SK-N-SH (cell line): ENCODE measurements at regions not wholly inside any gene's neighbourhood (a gene's known extent, or its start where the extent isn't known, plus 50 kb on each side); places are given as distances from the start of the nearest gene placed in this dataset.

Experiments
- CHD2 ChIP-seq: fragments of 150-350 bp; IDR thresholded peaks from 2 replicates; pipeline ENCODE4 v1.6.1; 2018; ENCODE audit warnings: low read length; ENCODE audit not compliant: partially characterized antibody
- EP300 ChIP-seq, 2 experiments: IDR thresholded peaks; 2 replicates each; pipeline versions ENCODE4 v1.4.0 to v1.6.1; 2012; ENCODE audit warnings: borderline replicate concordance in 1 of 2, low read depth in 1 of 2, low read length in 1 of 2
- FOXJ3 ChIP-seq: sonication (generic); formaldehyde crosslinking; IDR thresholded peaks from 2 replicates; pipeline ENCODE4 v1.5.1; 2020; ENCODE audit warnings: mild to moderate bottlenecking, missing genetic modification reagents
- GATA2 ChIP-seq: sonication (generic); formaldehyde crosslinking; IDR thresholded peaks from 2 replicates; pipeline ENCODE4 v1.5.0; 2020; ENCODE audit warnings: mild to moderate bottlenecking, missing genetic modification reagents
- TF ChIP-seq, protein P1 (sequence below): fragments of 200-600 bp; sonication (generic); IDR thresholded peaks from 2 replicates; pipeline ENCODE4 v1.6.1; 2017; ENCODE audit warnings: antibody characterized with exemption, mild to moderate bottlenecking, moderate library complexity

DNA sequence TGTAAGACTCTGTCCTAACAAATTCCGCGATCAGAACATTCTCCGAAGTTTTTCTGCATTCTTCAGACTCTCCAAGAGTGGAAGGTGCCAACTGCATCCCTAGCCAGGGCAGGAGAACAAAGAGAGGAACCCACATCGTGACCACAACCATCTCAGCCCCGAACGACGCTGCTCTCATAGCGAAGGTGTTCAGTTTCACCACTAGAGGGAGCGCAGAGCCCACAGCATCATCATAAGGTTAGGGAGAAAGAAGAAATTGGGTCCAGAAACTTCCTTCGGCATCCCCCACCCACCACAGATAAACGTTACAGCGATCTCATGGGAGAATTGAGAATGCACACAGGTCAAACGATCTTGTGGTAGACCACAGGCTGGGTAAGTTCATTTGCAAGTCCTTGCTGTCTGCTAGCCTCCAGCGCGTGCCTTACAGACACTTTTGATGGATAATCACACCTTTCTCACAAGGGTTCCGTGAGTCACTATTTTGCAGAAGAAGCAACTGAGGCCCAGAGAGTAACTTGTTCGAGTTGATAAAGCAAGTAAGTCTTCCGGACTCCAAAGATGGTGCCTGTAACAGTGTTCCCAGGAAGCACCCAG, 53.7 kb upstream of the ARL4C start:
- TF ChIP-seq, protein P1, sequence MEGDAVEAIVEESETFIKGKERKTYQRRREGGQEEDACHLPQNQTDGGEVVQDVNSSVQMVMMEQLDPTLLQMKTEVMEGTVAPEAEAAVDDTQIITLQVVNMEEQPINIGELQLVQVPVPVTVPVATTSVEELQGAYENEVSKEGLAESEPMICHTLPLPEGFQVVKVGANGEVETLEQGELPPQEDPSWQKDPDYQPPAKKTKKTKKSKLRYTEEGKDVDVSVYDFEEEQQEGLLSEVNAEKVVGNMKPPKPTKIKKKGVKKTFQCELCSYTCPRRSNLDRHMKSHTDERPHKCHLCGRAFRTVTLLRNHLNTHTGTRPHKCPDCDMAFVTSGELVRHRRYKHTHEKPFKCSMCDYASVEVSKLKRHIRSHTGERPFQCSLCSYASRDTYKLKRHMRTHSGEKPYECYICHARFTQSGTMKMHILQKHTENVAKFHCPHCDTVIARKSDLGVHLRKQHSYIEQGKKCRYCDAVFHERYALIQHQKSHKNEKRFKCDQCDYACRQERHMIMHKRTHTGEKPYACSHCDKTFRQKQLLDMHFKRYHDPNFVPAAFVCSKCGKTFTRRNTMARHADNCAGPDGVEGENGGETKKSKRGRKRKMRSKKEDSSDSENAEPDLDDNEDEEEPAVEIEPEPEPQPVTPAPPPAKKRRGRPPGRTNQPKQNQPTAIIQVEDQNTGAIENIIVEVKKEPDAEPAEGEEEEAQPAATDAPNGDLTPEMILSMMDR, result peak; percentile 94
- TF ChIP-seq CHD2, result no peak
- TF ChIP-seq FOXJ3, result no peak
- no peak for TF ChIP-seq GATA2 (CRISPR knock-in tag)
- no peak for TF ChIP-seq EP300 (IDR thresholded peaks at IDR 0.05; ENCODE audit: borderline replicate concordance in 1 of 2, low read depth in 1 of 2, low read length in 1 of 2)
